Mesothelial cell of epicardium (in vitro differentiated cells): ENCODE measurements at regions not wholly inside any gene's neighbourhood (a gene's known extent, or its start where the extent isn't known, plus 50 kb on each side); places are given as distances from the start of the nearest gene placed in this dataset.

Experiments
- DNase-seq, 2 experiments: peaks; one replicate each; pipeline ENCODE4 v3.0.0; 2021; ENCODE audit warnings: low spot score in 2 of 2; ENCODE audit not compliant: unreplicated experiment in 2 of 2
- H3K27ac Mint-ChIP-seq: 2 replicates; pipeline ENCODE4 v1.8.0; 2021; ENCODE audit warnings: mixed read lengths
- H3K27me3 Mint-ChIP-seq: 2 replicates; pipeline ENCODE4 v1.8.0; 2021; ENCODE audit warnings: low read depth, mixed read lengths
- H3K36me3 Mint-ChIP-seq: 2 replicates; pipeline ENCODE4 v1.8.0; 2021; ENCODE audit warnings: mixed read lengths
- H3K4me1 Mint-ChIP-seq: 2 replicates; pipeline ENCODE4 v1.8.0; 2021; ENCODE audit warnings: mixed read lengths
- H3K4me3 Mint-ChIP-seq: 2 replicates; pipeline ENCODE4 v1.8.0; 2021; ENCODE audit warnings: mild to moderate bottlenecking, moderate library complexity, mixed read lengths
- H3K9me3 Mint-ChIP-seq: 2 replicates; pipeline ENCODE4 v1.8.0; 2021; ENCODE audit warnings: mixed read lengths
- TF ChIP-seq, protein P1 (sequence below): fragments of 200-600 bp; sonication (generic); IDR thresholded peaks from one replicate; pipeline ENCODE4 v1.5.0; 2021; ENCODE audit warnings: antibody characterized with exemption; ENCODE audit not compliant: unreplicated experiment

DNA sequence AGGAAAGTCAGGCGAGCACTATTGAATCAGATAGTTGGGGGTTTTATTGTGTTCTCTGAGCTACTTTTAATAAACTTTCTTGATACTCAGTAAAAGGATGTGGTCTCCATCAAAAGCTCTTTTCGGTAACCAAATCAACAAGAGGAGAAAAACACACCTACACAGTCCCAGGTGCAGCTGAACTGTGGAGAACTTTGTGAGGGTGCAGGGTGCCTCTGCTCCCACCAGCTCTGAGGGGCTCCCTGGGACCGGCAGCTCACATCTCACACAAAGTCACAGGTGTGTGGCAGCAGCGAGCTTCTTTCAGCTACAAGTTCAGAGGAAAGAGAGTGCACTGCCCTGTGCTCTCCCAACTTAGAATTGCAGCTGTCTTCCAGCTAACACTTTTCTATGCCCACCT, 650.4 kb downstream of the RNF144A start:
- no peaks in the 10 kb centered on the region for H3K36me3 Mint-ChIP-seq
- H3K9me3 Mint-ChIP-seq: peaks cover 9% of the 10 kb centered on the region
- peaks cover 24% of the 10 kb centered on the region for H3K27me3 Mint-ChIP-seq
- TF ChIP-seq, protein P1, sequence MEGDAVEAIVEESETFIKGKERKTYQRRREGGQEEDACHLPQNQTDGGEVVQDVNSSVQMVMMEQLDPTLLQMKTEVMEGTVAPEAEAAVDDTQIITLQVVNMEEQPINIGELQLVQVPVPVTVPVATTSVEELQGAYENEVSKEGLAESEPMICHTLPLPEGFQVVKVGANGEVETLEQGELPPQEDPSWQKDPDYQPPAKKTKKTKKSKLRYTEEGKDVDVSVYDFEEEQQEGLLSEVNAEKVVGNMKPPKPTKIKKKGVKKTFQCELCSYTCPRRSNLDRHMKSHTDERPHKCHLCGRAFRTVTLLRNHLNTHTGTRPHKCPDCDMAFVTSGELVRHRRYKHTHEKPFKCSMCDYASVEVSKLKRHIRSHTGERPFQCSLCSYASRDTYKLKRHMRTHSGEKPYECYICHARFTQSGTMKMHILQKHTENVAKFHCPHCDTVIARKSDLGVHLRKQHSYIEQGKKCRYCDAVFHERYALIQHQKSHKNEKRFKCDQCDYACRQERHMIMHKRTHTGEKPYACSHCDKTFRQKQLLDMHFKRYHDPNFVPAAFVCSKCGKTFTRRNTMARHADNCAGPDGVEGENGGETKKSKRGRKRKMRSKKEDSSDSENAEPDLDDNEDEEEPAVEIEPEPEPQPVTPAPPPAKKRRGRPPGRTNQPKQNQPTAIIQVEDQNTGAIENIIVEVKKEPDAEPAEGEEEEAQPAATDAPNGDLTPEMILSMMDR: no peak
- DNase-seq: no peak
- no peak overlapping the region for H3K4me3 Mint-ChIP-seq
- no peak overlapping the region for H3K27ac Mint-ChIP-seq
- H3K4me1 Mint-ChIP-seq: no peaks in the 10 kb centered on the region

DNA sequence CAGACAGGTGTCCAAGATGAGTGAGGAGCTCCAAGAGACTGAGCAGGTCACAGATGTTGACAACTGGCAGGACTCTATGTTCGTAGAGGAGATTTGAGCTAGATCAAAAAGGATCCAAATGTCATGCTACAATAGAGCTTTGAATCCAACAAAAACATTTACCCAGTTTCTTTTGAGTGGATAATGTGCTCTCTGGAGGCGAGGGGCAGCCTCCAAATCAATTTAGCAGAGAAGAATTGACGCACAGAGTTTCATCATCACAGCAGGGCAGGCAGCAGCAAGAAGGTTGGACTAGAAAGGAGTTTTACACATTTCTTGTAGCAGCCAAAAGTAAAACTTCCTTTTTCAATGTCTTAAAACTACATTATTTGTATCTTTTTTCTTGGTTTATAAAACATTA, 653.0 kb downstream of the RNF144A start:
- TF ChIP-seq, protein P1: no peak
- DNase-seq: no peak
- Mint-ChIP-seq H3K27ac (no peak overlapping the region), H3K27me3 (peaks cover 19% of the 10 kb centered on the region), H3K9me3 (peaks cover 9% of the 10 kb centered on the region), H3K36me3 (no peaks in the 10 kb centered on the region), H3K4me3 (no peak overlapping the region), H3K4me1 (no peaks in the 10 kb centered on the region)

DNA sequence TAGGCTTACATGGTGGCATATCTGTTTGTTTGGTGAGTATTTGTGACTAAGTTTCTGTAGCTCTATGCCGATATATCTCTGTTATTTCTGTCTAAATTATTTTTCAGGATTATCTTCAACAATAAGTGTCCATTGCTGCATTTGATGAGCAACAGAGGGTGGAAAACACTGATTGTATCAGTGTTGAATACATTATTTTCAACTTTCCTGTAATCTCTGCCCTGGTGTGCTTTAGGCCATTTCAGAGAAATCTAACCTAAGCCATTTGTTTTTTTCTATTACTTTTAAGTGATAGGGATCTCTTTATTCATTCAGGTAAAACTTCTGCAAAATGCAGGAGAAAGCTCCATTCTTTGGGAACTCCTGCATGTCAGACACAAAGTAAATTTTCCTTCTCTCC, 654.5 kb downstream of the RNF144A start:
- no peaks in the 10 kb centered on the region for H3K4me1 Mint-ChIP-seq
- no peak overlapping the region for H3K4me3 Mint-ChIP-seq
- H3K9me3 Mint-ChIP-seq: peaks cover under 1% of the 10 kb centered on the region
- no peak overlapping the region for H3K27ac Mint-ChIP-seq
- H3K36me3 Mint-ChIP-seq: no peaks in the 10 kb centered on the region
- TF ChIP-seq, protein P1: no peak
- peaks cover 14% of the 10 kb centered on the region for H3K27me3 Mint-ChIP-seq
- DNase-seq: no peak

DNA sequence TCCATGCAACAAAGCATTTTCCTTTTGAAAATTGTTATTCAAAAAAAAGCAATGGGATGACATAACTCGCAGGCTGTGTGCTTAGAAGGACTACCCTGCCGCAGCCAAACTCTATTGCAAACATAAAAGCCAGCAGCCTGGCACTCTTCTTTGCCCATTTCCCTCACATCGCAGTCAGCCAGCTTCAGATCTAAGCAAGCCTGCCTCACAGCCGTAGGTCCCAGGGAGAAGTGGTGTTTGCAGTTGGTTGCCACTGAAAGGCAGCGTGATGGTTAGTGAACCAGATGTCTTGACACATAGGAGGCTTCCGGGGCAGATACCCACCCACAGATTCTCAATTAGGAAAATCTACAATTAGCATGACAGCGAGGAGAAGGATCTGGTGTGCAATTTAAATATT, 655.2 kb downstream of the RNF144A start:
- Mint-ChIP-seq H3K36me3 (no peaks in the 10 kb centered on the region), H3K4me3 (no peak overlapping the region), H3K27me3 (peaks cover 12% of the 10 kb centered on the region), H3K27ac (no peak overlapping the region), H3K9me3 (peaks cover 3% of the 10 kb centered on the region), H3K4me1 (no peaks in the 10 kb centered on the region)
- DNase-seq: no peak
- TF ChIP-seq, protein P1: no peak

DNA sequence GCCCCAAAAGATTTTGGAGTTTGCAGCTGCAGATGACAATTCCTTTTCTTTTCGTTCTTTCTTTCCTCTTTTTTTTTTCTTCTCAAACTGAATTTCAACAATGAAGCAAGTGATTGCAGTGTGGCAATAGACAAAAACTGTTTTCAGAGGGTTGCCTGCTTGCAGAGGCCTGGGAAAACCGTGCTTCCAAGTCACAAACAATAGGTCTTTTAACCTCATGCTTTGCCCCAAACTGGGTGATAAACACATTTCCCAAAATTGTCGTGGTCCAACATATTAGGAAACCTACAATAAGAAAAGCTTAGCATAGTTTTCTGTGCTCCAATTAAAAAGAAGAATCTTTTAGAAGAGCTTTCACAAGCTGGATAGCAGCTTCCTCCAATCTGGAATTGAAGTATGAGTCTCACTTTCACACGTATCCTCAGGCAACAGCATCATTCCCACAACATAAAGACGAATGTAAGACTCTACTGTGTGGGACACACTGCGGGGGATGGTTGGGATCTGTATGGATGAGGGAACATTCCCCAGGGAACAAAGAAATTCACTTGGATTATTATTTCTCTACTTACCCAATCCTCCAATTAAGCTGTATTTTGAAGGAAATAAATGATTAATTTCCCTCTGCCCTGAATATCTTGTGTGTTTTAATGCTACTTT, 656.1 kb downstream of the RNF144A start:
- Mint-ChIP-seq H3K4me3 (no peak overlapping the region), H3K9me3 (peaks cover 12% of the 10 kb centered on the region), H3K27ac (no peak overlapping the region), H3K4me1 (no peaks in the 10 kb centered on the region), H3K27me3 (peaks cover 12% of the 10 kb centered on the region), H3K36me3 (peaks cover 4% of the 10 kb centered on the region)
- TF ChIP-seq, protein P1: no peak
- DNase-seq: no peak

DNA sequence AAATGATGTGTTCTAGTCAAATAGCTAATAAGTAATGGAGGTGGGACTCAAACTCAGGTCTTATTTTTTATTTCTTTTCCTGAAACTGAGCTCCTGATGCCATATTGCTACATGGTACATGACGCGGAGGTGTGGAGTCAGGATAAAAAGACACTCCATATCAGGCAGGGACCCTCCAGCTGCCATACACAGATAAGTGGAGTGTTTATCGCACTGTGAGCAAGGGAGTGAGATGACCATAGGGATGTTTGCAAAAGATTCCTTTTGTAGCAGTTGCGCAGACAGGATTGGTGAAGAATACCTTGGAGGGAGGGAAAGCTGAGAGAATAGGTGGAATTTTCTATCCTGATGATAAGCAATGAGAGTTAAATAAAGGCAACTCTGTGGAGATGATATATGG, 657.2 kb downstream of the RNF144A start:
- Mint-ChIP-seq H3K36me3 (peaks cover 5% of the 10 kb centered on the region), H3K27ac (no peak overlapping the region), H3K27me3 (peaks cover 12% of the 10 kb centered on the region), H3K4me3 (no peak overlapping the region), H3K9me3 (peaks cover 22% of the 10 kb centered on the region), H3K4me1 (no peaks in the 10 kb centered on the region)
- TF ChIP-seq, protein P1: no peak
- DNase-seq: no peak
